ENCODE measurements at regions not wholly inside any gene's neighbourhood (a gene's known extent, or its start where the extent isn't known, plus 50 kb on each side); places are given as distances from the start of the nearest gene placed in this dataset.

DNA sequence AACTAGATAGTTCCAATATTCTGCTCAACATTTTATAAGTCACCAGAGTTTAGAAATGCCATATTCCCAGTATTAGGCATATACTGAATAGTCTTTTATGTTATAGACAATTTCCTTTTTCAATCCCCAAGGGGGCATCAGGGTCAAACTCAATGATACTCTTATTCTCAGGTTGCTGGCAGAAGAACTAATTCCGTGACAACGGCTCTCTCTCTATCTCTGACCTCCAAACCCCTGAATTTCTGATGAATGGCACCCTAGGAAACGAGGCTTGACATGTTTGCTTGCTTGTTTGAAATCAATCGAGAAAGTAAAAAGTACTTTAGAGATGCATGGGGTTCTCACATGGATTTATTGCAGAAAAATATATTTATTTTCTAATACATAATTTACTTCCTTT, 160.1 kb downstream of the CASP12 start:
- Histone ChIP-seq H3K27me3 (ENCODE audit: control insufficient read depth in 2 of 2, insufficient read depth in 2 of 2, low read length in 2 of 2) (no peaks in the 10 kb centered on the region), H3K4me3 (replicated peaks in 1 of 3; ENCODE audit: low read depth in 2 of 3, low read length in 3 of 3) (no peak overlapping the region), H3K79me2 (ENCODE audit: insufficient read depth, low read length) (no peaks in the 10 kb centered on the region), H3K9me3 (replicated peaks in 1 of 2; ENCODE audit: control insufficient read depth in 1 of 2, insufficient read depth in 1 of 2, low read length in 2 of 2) (no peaks in the 10 kb centered on the region), H2AFZ (ENCODE audit: insufficient read depth, low read depth, low read length, poor library complexity, severe bottlenecking) (no peak overlapping the region), H3K9ac (ENCODE audit: insufficient read depth, low read length, poor library complexity, severe bottlenecking) (no peak overlapping the region), H3K4me2 (replicated peaks; ENCODE audit: extremely low read depth, low read length, poor library complexity, severe bottlenecking) (no peak overlapping the region), H3K27ac (ENCODE audit: low read depth in 1 of 2, low read length in 2 of 2) (no peak overlapping the region), H4K20me1 (ENCODE audit: insufficient read depth, low read length) (no peaks in the 10 kb centered on the region), H3K4me1 (ENCODE audit: control insufficient read depth in 1 of 2, insufficient read depth in 2 of 2, low read length in 2 of 2) (peaks cover 3 to 8% of the 10 kb centered on the region in 2 donors), H3K36me3 (replicated peaks in 1 of 2; ENCODE audit: control insufficient read depth in 1 of 2, insufficient read depth in 2 of 2, low read length in 2 of 2) (no peaks in the 10 kb centered on the region)
- intact Hi-C loops (cut with micrococcal nuclease): no loop called here
- Mint-ChIP-seq H3K4me1 (peaks cover 15% of the 10 kb centered on the region), H3K4me3 (no peak overlapping the region), H3K9me3 (peaks cover 0 to 5% (median 0%) of the 10 kb centered on the region in 7 donors), H3K27me3 (ENCODE audit: low read depth in 3 of 3) (no peaks in the 10 kb centered on the region), H3K27ac (no peak overlapping the region), H3K36me3 (no peaks in the 10 kb centered on the region)
- TF ChIP-seq, protein P1, sequence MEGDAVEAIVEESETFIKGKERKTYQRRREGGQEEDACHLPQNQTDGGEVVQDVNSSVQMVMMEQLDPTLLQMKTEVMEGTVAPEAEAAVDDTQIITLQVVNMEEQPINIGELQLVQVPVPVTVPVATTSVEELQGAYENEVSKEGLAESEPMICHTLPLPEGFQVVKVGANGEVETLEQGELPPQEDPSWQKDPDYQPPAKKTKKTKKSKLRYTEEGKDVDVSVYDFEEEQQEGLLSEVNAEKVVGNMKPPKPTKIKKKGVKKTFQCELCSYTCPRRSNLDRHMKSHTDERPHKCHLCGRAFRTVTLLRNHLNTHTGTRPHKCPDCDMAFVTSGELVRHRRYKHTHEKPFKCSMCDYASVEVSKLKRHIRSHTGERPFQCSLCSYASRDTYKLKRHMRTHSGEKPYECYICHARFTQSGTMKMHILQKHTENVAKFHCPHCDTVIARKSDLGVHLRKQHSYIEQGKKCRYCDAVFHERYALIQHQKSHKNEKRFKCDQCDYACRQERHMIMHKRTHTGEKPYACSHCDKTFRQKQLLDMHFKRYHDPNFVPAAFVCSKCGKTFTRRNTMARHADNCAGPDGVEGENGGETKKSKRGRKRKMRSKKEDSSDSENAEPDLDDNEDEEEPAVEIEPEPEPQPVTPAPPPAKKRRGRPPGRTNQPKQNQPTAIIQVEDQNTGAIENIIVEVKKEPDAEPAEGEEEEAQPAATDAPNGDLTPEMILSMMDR (IDR thresholded peaks at IDR 0.05): no peak
- WGBS (ENCODE audit: insufficient coverage): no CpG with 5 or more reads among the region's 4 CpGs
- no peak for DNase-seq

DNA sequence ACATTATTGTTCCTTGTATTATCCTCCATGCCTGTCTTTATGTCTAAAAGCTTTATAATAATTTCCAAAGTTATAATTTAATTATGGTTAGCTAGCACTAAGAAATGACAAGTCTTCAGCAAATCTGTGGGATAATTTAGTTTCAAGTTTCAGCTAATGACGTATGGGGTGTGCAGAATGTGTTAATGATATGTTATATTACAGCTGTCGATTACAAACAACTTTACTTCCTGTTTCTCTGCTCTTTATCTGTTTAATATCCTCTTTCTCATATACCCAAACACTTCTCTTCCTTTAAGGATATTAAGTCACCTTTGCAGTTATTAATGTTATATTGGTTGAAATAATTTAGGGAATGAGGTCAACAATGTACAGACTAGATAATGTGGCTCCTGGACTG, 161.8 kb downstream of the CASP12 start:
- Histone ChIP-seq H3K27ac (ENCODE audit: low read depth in 1 of 2, low read length in 2 of 2) (no peak overlapping the region), H3K27me3 (ENCODE audit: control insufficient read depth in 2 of 2, insufficient read depth in 2 of 2, low read length in 2 of 2) (no peaks in the 10 kb centered on the region), H3K36me3 (replicated peaks in 1 of 2; ENCODE audit: control insufficient read depth in 1 of 2, insufficient read depth in 2 of 2, low read length in 2 of 2) (no peaks in the 10 kb centered on the region), H3K4me3 (replicated peaks in 1 of 3; ENCODE audit: low read depth in 2 of 3, low read length in 3 of 3) (no peak overlapping the region), H3K9ac (ENCODE audit: insufficient read depth, low read length, poor library complexity, severe bottlenecking) (no peak overlapping the region), H3K79me2 (ENCODE audit: insufficient read depth, low read length) (no peaks in the 10 kb centered on the region), H3K4me2 (replicated peaks; ENCODE audit: extremely low read depth, low read length, poor library complexity, severe bottlenecking) (no peak overlapping the region), H2AFZ (ENCODE audit: insufficient read depth, low read depth, low read length, poor library complexity, severe bottlenecking) (no peak overlapping the region), H3K9me3 (replicated peaks in 1 of 2; ENCODE audit: control insufficient read depth in 1 of 2, insufficient read depth in 1 of 2, low read length in 2 of 2) (no peaks in the 10 kb centered on the region), H3K4me1 (ENCODE audit: control insufficient read depth in 1 of 2, insufficient read depth in 2 of 2, low read length in 2 of 2) (peaks cover 3 to 8% of the 10 kb centered on the region in 2 donors), H4K20me1 (ENCODE audit: insufficient read depth, low read length) (no peaks in the 10 kb centered on the region)
- intact Hi-C loops (cut with micrococcal nuclease): no loop called here
- H3K36me3 Mint-ChIP-seq: no peaks in the 10 kb centered on the region
- peak; percentile 25 to 31 (median 25) for DNase-seq
- peaks cover 0 to 5% (median 0%) of the 10 kb centered on the region in 7 donors for H3K9me3 Mint-ChIP-seq
- H3K27ac Mint-ChIP-seq: peak overlapping the region in 4 of 7 donors; percentile 51 to 85 (median 60)
- H3K4me3 Mint-ChIP-seq: no peak overlapping the region
- no peaks in the 10 kb centered on the region for H3K27me3 Mint-ChIP-seq (ENCODE audit: low read depth in 3 of 3)
- no CpG with 5 or more reads among the region's 2 CpGs for WGBS (ENCODE audit: insufficient coverage)
- TF ChIP-seq, protein P1 (IDR thresholded peaks at IDR 0.05): no peak
- peaks cover 15% of the 10 kb centered on the region for H3K4me1 Mint-ChIP-seq

All from CD14-positive monocyte (primary cell).